Transverse colon (tissue), 4 donors: ENCODE measurements at regions not wholly inside any gene's neighbourhood (a gene's known extent, or its start where the extent isn't known, plus 50 kb on each side); places are given as distances from the start of the nearest gene placed in this dataset.
A peak's percentile ranks its signal among the peaks of the same experiment; 100 is the strongest.
"Not testable (repeated sequence)": the region's sequence is repeated elsewhere in the genome, so short reads cannot be mapped to it uniquely, and the experiment has no call there.

Experiments
- DNase-seq: peaks from one replicate; pipeline ENCODE4 v3.0.0-alpha.2; 2019
- H3K27ac ChIP-seq, 4 donors: fragments of 200-600 bp; sonication (generic); 2 replicates each; pipeline ENCODE4 v1.5.1; 2016 to 2018; ENCODE audit warnings: inconsistent platforms in 4 of 4
- H3K27me3 ChIP-seq: fragments of 200-600 bp; sonication (generic); 2 replicates; pipeline ENCODE4 v1.5.1; 2017; ENCODE audit warnings: inconsistent platforms
- H3K36me3 ChIP-seq, 4 donors: fragments of 200-600 bp; sonication (generic); 2 replicates each; pipeline ENCODE4 v1.5.1; 2017 to 2019; ENCODE audit warnings: inconsistent platforms in 4 of 4
- H3K4me1 ChIP-seq, 4 donors: fragments of 200-600 bp; sonication (generic); 2 replicates each; pipeline ENCODE4 v1.5.1; 2017 to 2020; ENCODE audit warnings: inconsistent platforms in 4 of 4
- H3K4me3 ChIP-seq, 4 donors: fragments of 200-600 bp; sonication (generic); 1 replicate in 1 of 4; 2 replicates in 3 of 4; pipeline versions ENCODE4 v1.5.1 to v1.6.1; 2017 to 2019; ENCODE audit warnings: inconsistent platforms in 4 of 4
- H3K9me3 ChIP-seq, 2 donors: fragments of 200-600 bp; sonication (generic); 2 replicates each; pipeline ENCODE4 v1.5.1; 2017 to 2019; ENCODE audit warnings: inconsistent platforms in 2 of 2
- CTCF ChIP-seq, 5 experiments: fragments of 200-600 bp in 3 of 5; fragments of 450-650 bp in 2 of 5; sonication (generic) in 3 of 5; IDR thresholded peaks; 1 replicate in 2 of 5; 2 replicates in 3 of 5; pipeline ENCODE4 v1.5.1; 2016 to 2017; ENCODE audit warnings: antibody characterized with exemption in 5 of 5, inconsistent platforms in 3 of 5, mild to moderate bottlenecking in 2 of 5, moderate library complexity in 1 of 5
- EP300 ChIP-seq: sonication (generic); formaldehyde crosslinking; IDR thresholded peaks from one replicate; pipeline ENCODE4 v1.6.1; 2017; ENCODE audit warnings: antibody characterized with exemption, low read depth
- POLR2A ChIP-seq: fragments of 450-650 bp; IDR thresholded peaks from one replicate; pipeline ENCODE4 v1.6.1; 2016; ENCODE audit warnings: antibody characterized with exemption, mild to moderate bottlenecking, moderate library complexity
- POLR2AphosphoS5 ChIP-seq, 3 donors: sonication (generic); formaldehyde crosslinking; IDR thresholded peaks; one replicate each; pipeline ENCODE4 v1.6.1; 2016; ENCODE audit warnings: antibody characterized with exemption in 3 of 3
- WGBS, 2 donors: methylation state at CpG; one replicate each; pipeline ENCODE4 v1.1.5; 2018; ENCODE audit warnings: low coverage in 1 of 2; 5-methylcytosine and 5-hydroxymethylcytosine counted together
- in situ Hi-C, 4 donors: fragments of 200-750 bp; cut with MboI; loops; one replicate each; pipeline versions ENCODE4 v1.15.0 to v1.15.1; 2017; ENCODE audit warnings: low sequenced_read_pairs in 3 of 4, low pct_ligation_motif_present in 1 of 4, low pct_unique_long_range_greater_than_20kb in 1 of 4
- intact Hi-C: fragments of 100-400 bp; cut with DNase I; formaldehyde crosslinking; loops from one replicate; pipeline ENCODE4 v1.15.1; 2023; ENCODE audit warnings: low total_unique reads

GRCh38 chr14:53715193-53715721 is 241.4 kb downstream of the BMP4 start:
- in situ Hi-C loops = no loop called here
- Histone ChIP-seq H3K4me3 (no peak overlapping the region), H3K27me3 (no peaks in the 10 kb centered on the region), H3K9me3 (no peaks in the 10 kb centered on the region), H3K4me1 (peaks cover 0 to 11% (median 0%) of the 10 kb centered on the region in 4 donors), H3K36me3 (no peaks in the 10 kb centered on the region), H3K27ac (peak overlapping the region in 3 of 4 donors; percentile 1 to 53 (median 23))
- TF ChIP-seq POLR2AphosphoS5 (IDR thresholded peaks at IDR 0.05) (no peak), CTCF (IDR thresholded peaks at IDR 0.05) (no peak), EP300 (no peak), POLR2A (no peak)
- 30 to 50% methylated on average over 2 to 3 of the region's 3 CpGs for WGBS, 2 donors
- DNase-seq = no peak
- intact Hi-C loops = loop anchor here (2.0 kb wide), 1 partner anchor 28 kb away; no protein-coding TSS in a partner anchor

- H3K4me3 ChIP-seq = no peak overlapping the region
- peak overlapping the region in 3 of 4 donors; percentile 1 to 53 (median 23) for H3K27ac ChIP-seq
- in situ Hi-C loops = no loop called here
- WGBS, 2 donors = 28 to 29% methylated on average over 5 of the region's 5 CpGs
- no peaks in the 10 kb centered on the region for H3K9me3 ChIP-seq
- no peak for DNase-seq
- H3K27me3 ChIP-seq = no peaks in the 10 kb centered on the region
- intact Hi-C loops = loop anchor here (2.0 kb wide), 1 partner anchor 28 kb away; no protein-coding TSS in a partner anchor
- no peaks in the 10 kb centered on the region for H3K36me3 ChIP-seq
- TF ChIP-seq CTCF (IDR thresholded peaks at IDR 0.05) (no peak), POLR2A (no peak), EP300 (no peak), POLR2AphosphoS5 (IDR thresholded peaks at IDR 0.05) (no peak)
- H3K4me1 ChIP-seq = peaks cover 0 to 11% (median 0%) of the 10 kb centered on the region in 4 donors
Observed at GRCh38 chr14:53714495-53715192, 242.0 kb downstream of the BMP4 start.

- 86 to 91% methylated on average over 3 of the region's 3 CpGs for WGBS, 2 donors
- H3K4me3 ChIP-seq, H3K9me3 ChIP-seq, H3K27me3 ChIP-seq, in situ Hi-C loops, H3K36me3 ChIP-seq, H3K27ac ChIP-seq, intact Hi-C loops, DNase-seq: not testable (repeated sequence)
- H3K4me1 ChIP-seq = peaks cover 0 to 11% (median 0%) of the 10 kb centered on the region in 4 donors
Observed at GRCh38 chr14:53712901-53713300, 243.7 kb downstream of the BMP4 start.

GRCh38 chr14:53711205-53711604 is 245.4 kb downstream of the BMP4 start:
- intact Hi-C loops = no loop called here

More at GRCh38 chr14:53711205-53711604, 245.4 kb downstream of the BMP4 start:
- no peak overlapping the region for H3K4me3 ChIP-seq
- 88 to 94% methylated on average over 4 of the region's 4 CpGs for WGBS, 2 donors
- H3K4me1 ChIP-seq = peaks cover 0 to 11% (median 0%) of the 10 kb centered on the region in 4 donors
- no peak for DNase-seq
- no peak overlapping the region for H3K27ac ChIP-seq
- in situ Hi-C loops = no loop called here
- H3K27me3 ChIP-seq = no peaks in the 10 kb centered on the region
- no peaks in the 10 kb centered on the region for H3K36me3 ChIP-seq
- no peaks in the 10 kb centered on the region for H3K9me3 ChIP-seq
- TF ChIP-seq CTCF (IDR thresholded peaks at IDR 0.05) = no peak
- TF ChIP-seq EP300 = no peak
- TF ChIP-seq POLR2AphosphoS5 (IDR thresholded peaks at IDR 0.05) = no peak
- TF ChIP-seq POLR2A = no peak
